ENCODE measurements at regions not wholly inside any gene's neighbourhood (a gene's known extent, or its start where the extent isn't known, plus 50 kb on each side); places are given as distances from the start of the nearest gene placed in this dataset.

GRCh38 chr19:31693131-31693932, 344.1 kb upstream of the TSHZ3 start:
- no peak for DNase-seq (ENCODE audit: low read depth)

GRCh38 chr19:31693933-31694269, 344.7 kb upstream of the TSHZ3 start:
- DNase-seq (ENCODE audit: low read depth), result no peak
- no peak overlapping the region for H3K4me3 ChIP-seq (ENCODE audit: control insufficient read depth, low read depth, low read length)
- TF ChIP-seq, protein P1, sequence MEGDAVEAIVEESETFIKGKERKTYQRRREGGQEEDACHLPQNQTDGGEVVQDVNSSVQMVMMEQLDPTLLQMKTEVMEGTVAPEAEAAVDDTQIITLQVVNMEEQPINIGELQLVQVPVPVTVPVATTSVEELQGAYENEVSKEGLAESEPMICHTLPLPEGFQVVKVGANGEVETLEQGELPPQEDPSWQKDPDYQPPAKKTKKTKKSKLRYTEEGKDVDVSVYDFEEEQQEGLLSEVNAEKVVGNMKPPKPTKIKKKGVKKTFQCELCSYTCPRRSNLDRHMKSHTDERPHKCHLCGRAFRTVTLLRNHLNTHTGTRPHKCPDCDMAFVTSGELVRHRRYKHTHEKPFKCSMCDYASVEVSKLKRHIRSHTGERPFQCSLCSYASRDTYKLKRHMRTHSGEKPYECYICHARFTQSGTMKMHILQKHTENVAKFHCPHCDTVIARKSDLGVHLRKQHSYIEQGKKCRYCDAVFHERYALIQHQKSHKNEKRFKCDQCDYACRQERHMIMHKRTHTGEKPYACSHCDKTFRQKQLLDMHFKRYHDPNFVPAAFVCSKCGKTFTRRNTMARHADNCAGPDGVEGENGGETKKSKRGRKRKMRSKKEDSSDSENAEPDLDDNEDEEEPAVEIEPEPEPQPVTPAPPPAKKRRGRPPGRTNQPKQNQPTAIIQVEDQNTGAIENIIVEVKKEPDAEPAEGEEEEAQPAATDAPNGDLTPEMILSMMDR (IDR thresholded peaks at IDR 0.05; ENCODE audit: control insufficient read depth, insufficient read depth, low read depth, low read length, missing control alignments), result no peak

More at GRCh38 chr19:31693131-31693932, 344.1 kb upstream of the TSHZ3 start:
- TF ChIP-seq, protein P1 (IDR thresholded peaks at IDR 0.05; ENCODE audit: control insufficient read depth, insufficient read depth, low read depth, low read length, missing control alignments), result no peak
- H3K4me3 ChIP-seq (ENCODE audit: control insufficient read depth, low read depth, low read length), result no peak overlapping the region

- TF ChIP-seq, protein P1 (IDR thresholded peaks at IDR 0.05; ENCODE audit: control insufficient read depth, insufficient read depth, low read depth, low read length, missing control alignments), result no peak
- no peak overlapping the region for H3K4me3 ChIP-seq (ENCODE audit: control insufficient read depth, low read depth, low read length)
- no peak for DNase-seq (ENCODE audit: low read depth)
Measured at GRCh38 chr19:31694761-31695160, 345.5 kb upstream of the TSHZ3 start.

DNA sequence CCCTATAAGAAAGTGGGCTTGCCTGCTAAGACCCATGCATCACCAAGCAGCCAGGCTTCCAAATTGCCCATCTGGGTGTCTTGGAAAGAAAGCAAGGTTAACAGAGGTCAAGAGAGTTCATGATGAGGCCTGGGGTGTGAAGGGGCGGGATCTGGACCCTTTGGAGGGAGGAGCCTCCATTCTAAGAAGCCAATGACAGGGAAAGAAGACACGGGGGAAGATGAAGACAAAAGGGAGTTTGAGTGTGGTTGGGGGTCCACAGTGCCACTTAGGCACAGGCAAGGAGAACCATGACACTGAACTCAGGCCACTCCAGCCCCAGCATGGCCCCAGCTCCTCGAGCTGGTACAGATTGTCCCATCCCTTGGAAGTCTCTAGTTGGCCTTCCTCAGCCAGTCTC, 350.2 kb upstream of the TSHZ3 start:
- no peak overlapping the region for H3K4me3 ChIP-seq (ENCODE audit: control insufficient read depth, low read depth, low read length)
- TF ChIP-seq, protein P1 (IDR thresholded peaks at IDR 0.05; ENCODE audit: control insufficient read depth, insufficient read depth, low read depth, low read length, missing control alignments), result no peak

DNA sequence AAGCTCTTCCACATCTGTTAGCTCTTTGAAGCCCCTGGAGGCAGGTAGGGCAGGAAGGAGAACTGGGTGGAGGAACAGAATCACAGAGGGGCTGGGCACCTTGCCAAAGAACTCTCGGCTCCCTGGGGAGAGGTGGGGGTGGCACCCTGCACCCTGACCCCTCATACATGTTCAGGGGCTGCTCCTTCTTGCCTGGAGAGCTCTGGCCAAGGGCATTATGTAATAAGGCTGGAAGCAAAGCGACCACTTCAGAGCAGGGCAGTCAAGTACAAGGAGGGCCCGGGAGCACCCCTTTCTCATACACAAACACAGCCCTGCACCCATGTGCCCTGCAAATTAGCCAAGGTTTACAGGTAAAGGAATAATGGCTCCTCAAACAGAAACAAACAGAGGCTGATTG, 351.9 kb upstream of the TSHZ3 start:
- H3K4me3 ChIP-seq (ENCODE audit: control insufficient read depth, low read depth, low read length), result no peak overlapping the region
- TF ChIP-seq, protein P1 (IDR thresholded peaks at IDR 0.05; ENCODE audit: control insufficient read depth, insufficient read depth, low read depth, low read length, missing control alignments), result no peak
- no peak for DNase-seq (ENCODE audit: low read depth)

More for the DNA sequence above, 350.2 kb upstream of the TSHZ3 start:
- no peak for DNase-seq (ENCODE audit: low read depth)

GRCh38 chr19:31705656-31706055, 356.4 kb upstream of the TSHZ3 start:
- TF ChIP-seq, protein P1 (IDR thresholded peaks at IDR 0.05; ENCODE audit: control insufficient read depth, insufficient read depth, low read depth, low read length, missing control alignments), result no peak
- no peak overlapping the region for H3K4me3 ChIP-seq (ENCODE audit: control insufficient read depth, low read depth, low read length)
- DNase-seq (ENCODE audit: low read depth), result no peak

All from AG09309 (cell line).